Fibroblast of mammary gland (primary cell): ENCODE measurements at regions not wholly inside any gene's neighbourhood (a gene's known extent, or its start where the extent isn't known, plus 50 kb on each side); places are given as distances from the start of the nearest gene placed in this dataset.

ENCODE experiments used
- DNase-seq: peaks from one replicate; pipeline ENCODE4 v3.0.0-alpha.2; 2010; ENCODE audit warnings: low read depth
- H3K4me3 ChIP-seq: 2 replicates; pipeline ENCODE4 v1.5.1; 2011; ENCODE audit warnings: low read depth, mild to moderate bottlenecking, low read length, moderate library complexity; ENCODE audit not compliant: control insufficient read depth
- TF ChIP-seq, protein P1 (sequence below): conservative IDR thresholded peaks from 2 replicates; pipeline ENCODE4 v1.5.1; 2011; ENCODE audit warnings: low read depth, low read length, inconsistent platforms; ENCODE audit not compliant: control insufficient read depth, insufficient read depth

DNA sequence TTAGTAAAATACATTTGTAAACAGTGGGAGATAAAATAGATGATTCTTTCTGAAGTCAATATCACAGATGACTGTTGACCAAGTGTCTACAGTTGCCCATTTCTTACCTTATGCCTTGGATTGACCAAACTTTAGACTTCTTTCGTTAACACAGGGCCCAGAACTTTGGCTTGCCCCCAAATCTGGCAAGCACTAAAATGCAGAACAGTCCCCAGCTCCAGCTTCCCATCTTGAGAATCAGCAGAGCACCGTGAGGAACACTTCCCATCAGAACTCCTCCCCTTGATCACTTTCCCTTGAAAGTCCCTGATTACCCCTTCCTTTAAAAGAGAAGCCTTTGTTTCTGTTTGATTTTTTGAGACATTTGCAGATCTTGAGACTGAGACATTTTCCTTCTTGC is 1039.9 kb downstream of the TLE1 start:
- H3K4me3 ChIP-seq, result no peak overlapping the region
- no peak for DNase-seq
- TF ChIP-seq, protein P1, sequence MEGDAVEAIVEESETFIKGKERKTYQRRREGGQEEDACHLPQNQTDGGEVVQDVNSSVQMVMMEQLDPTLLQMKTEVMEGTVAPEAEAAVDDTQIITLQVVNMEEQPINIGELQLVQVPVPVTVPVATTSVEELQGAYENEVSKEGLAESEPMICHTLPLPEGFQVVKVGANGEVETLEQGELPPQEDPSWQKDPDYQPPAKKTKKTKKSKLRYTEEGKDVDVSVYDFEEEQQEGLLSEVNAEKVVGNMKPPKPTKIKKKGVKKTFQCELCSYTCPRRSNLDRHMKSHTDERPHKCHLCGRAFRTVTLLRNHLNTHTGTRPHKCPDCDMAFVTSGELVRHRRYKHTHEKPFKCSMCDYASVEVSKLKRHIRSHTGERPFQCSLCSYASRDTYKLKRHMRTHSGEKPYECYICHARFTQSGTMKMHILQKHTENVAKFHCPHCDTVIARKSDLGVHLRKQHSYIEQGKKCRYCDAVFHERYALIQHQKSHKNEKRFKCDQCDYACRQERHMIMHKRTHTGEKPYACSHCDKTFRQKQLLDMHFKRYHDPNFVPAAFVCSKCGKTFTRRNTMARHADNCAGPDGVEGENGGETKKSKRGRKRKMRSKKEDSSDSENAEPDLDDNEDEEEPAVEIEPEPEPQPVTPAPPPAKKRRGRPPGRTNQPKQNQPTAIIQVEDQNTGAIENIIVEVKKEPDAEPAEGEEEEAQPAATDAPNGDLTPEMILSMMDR, result no peak

DNA sequence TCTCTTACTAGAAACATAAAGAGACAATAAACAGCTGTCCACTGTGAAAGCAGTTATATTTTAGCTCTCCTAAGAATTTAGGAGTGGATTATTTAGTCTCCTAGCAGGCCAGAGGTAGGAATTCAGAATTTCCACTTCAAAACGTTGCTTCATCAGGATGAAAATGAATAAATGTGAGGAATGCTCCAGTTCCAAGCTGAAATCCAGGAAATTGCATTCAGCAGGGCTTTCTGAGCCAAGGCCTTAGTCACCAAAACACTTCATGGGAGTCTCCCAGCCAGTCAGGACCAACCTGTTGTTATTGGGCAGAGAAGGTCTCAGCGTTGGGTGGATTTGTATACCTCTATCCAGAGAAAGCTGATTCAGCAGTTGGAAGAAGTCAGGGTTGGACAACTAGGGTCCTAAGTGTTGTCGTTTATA is 1040.3 kb downstream of the TLE1 start:
- TF ChIP-seq, protein P1, result no peak
- H3K4me3 ChIP-seq, result no peak overlapping the region
- DNase-seq, result peak; percentile 87

DNA sequence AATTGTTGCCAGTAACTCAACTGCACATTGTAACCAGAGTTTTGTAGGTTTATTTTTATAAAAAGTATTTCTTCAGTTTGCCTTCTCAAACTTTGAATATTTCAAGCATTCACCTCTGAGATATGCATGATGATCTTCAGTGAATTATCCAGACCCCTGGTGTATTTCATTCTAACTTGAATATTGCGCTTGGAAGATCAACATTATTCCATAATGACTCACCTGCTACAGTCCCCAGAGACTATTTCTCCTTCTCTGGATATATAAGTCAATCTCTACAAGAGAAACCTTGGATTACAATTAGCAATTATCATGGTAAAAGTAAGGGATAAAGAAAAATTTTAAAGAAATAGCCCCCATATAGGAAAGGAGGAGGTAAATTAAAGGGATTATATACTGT is 1041.0 kb downstream of the TLE1 start:
- peak; percentile 76 for DNase-seq
- no peak overlapping the region for H3K4me3 ChIP-seq
- TF ChIP-seq, protein P1, result no peak

DNA sequence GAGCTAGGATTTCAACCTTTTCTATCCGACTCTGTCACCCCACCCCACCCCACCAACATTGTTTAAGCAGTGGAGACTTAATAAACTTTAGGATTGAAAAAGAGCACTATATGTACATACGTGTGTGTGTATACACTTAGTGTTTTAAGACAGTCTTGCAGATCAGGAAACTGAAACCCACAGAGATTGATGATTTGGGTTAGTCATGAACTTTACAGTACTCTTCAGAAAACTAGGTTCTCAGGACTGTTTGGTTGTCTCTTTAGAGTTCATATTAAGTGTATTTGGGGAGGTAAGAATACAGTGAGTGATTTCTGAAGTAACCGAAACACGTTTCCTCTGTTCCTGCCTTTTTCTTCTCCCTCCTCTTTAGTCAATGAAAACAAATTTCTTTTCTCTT is 1043.1 kb downstream of the TLE1 start:
- DNase-seq, result no peak
- TF ChIP-seq, protein P1, result no peak
- H3K4me3 ChIP-seq, result no peak overlapping the region

DNA sequence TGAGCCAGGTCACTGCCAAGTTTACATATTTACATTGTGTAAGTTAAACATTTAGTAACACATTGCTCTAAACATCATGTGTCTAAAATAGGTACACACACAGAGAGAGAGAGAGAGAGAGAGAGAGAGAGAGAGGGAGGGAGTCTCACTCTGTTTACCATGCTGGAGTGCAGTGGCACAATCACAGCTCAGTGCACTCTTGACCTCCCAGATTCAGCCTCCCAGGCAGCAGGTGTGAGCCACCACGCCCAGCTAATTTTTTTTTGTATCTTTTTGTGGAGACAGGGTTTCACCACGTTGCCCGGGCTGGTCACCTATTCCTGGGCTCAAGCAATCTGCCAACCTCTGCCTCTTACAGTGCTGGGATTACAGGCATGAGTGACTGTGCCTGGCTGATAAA is 1045.3 kb downstream of the TLE1 start:
- H3K4me3 ChIP-seq, result no peak overlapping the region
- DNase-seq, result no peak
- TF ChIP-seq, protein P1, result no peak

DNA sequence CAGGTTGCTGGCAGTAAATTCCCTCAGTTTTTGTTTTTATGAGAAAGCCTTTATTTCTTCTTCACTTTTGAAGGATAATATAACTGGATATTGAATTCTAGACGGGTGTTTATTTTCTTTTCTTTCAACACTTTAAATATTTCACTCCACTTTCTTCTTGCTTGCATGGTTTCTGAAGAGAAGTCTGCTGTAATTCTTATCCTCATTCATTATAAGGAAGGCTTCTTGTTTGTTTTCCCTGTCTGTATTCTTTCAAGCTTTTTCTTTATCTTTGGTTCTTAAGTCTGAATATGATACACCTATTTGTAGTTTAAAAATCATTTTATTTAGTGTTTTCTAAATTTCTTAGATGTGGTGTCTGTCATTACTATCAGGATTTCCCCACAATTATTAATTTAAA is 1054.3 kb downstream of the TLE1 start:
- no peak for DNase-seq
- TF ChIP-seq, protein P1, result no peak
- no peak overlapping the region for H3K4me3 ChIP-seq

DNA sequence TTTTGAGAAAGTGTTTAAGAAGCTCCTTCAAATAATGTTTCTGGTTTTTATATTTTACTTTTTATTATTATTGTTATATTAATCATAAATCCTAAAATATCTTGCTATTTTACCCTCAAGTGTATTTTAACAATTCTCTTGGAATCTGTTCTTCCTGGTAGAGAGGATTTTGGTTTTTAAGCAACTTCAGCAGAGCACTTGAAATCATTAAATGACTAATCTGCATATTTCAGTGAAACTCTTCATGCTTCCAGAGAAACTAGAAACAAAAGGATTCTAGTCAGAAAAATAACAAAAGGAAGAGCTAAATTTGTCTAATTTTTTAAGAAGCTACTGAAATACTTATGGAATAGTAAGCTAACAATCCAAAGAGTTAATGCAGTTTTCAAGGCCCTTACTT is 1057.3 kb downstream of the TLE1 start:
- TF ChIP-seq, protein P1, result no peak
- no peak for DNase-seq
- H3K4me3 ChIP-seq, result no peak overlapping the region
